ENCODE measurements at regions not wholly inside any gene's neighbourhood (a gene's known extent, or its start where the extent isn't known, plus 50 kb on each side); places are given as distances from the start of the nearest gene placed in this dataset.

GRCh38 chr2:51695531-51695930 is 663.6 kb upstream of the NRXN1 start:
- TF ChIP-seq CTCF (IDR thresholded peaks at IDR 0.05; ENCODE audit: low read length) (no peak), EZH2phosphoT487 (IDR thresholded peaks at IDR 0.05; ENCODE audit: low read length) (no peak)
